HG02642 (cell line): ENCODE measurements at regions not wholly inside any gene's neighbourhood (a gene's known extent, or its start where the extent isn't known, plus 50 kb on each side); places are given as distances from the start of the nearest gene placed in this dataset.
"Not testable (repeated sequence)": the region's sequence is repeated elsewhere in the genome, so short reads cannot be mapped to it uniquely, and the experiment has no call there.

Experiments
- ATAC-seq: cut with Tn5 transposase; IDR thresholded peaks from one replicate; pipeline ENCODE4 v1.9.1; 2021; ENCODE audit warnings: mild to moderate bottlenecking; ENCODE audit not compliant: unreplicated experiment, poor library complexity

GRCh38 chr12:25424211-25424731, 128.8 kb downstream of the LMNTD1 start:
- no peak for ATAC-seq

GRCh38 chr12:25423355-25424050, 129.6 kb downstream of the LMNTD1 start:
- ATAC-seq = no peak

- ATAC-seq = no peak
Measured at GRCh38 chr12:25422241-25422640, 130.8 kb downstream of the LMNTD1 start.

- ATAC-seq = no peak
Measured at GRCh38 chr12:25421651-25422167, 131.4 kb downstream of the LMNTD1 start.

- ATAC-seq = no peak
Measured at GRCh38 chr12:25420116-25420515, 133.0 kb downstream of the LMNTD1 start.

- no peak for ATAC-seq
Measured at GRCh38 chr12:25419595-25419994, 133.5 kb downstream of the LMNTD1 start.

GRCh38 chr12:25417071-25417470, 136.0 kb downstream of the LMNTD1 start:
- ATAC-seq = no peak

GRCh38 chr12:25416516-25416915, 136.6 kb downstream of the LMNTD1 start:
- ATAC-seq = no peak

GRCh38 chr12:25415004-25415403, 138.1 kb downstream of the LMNTD1 start:
- ATAC-seq = no peak

- ATAC-seq = no peak
Measured at GRCh38 chr12:25412735-25413134, 140.3 kb downstream of the LMNTD1 start.

- no peak for ATAC-seq
Measured at GRCh38 chr12:25404955-25405354, 148.1 kb downstream of the LMNTD1 start.

GRCh38 chr12:25401547-25402345, 151.0 kb upstream of the KRAS start:
- ATAC-seq = no peak

- no peak for ATAC-seq
Measured at GRCh38 chr12:25397001-25397400, 146.3 kb upstream of the KRAS start.

GRCh38 chr12:25395227-25395626, 144.5 kb upstream of the KRAS start:
- no peak for ATAC-seq

- ATAC-seq = not testable (repeated sequence)
Measured at GRCh38 chr12:25394775-25395174, 144.0 kb upstream of the KRAS start.

GRCh38 chr12:25394025-25394424, 143.3 kb upstream of the KRAS start:
- no peak for ATAC-seq

- not testable (repeated sequence) for ATAC-seq
Measured at GRCh38 chr12:25391346-25391745, 140.6 kb upstream of the KRAS start.

- ATAC-seq = no peak
Measured at GRCh38 chr12:25388183-25388582, 137.5 kb upstream of the KRAS start.

- ATAC-seq = no peak
Measured at GRCh38 chr12:25387732-25388050, 137.0 kb upstream of the KRAS start.

- peak; percentile 25 for ATAC-seq
Measured at GRCh38 chr12:25386831-25387731, 136.4 kb upstream of the KRAS start.

GRCh38 chr12:25384893-25385248, 134.1 kb upstream of the KRAS start:
- no peak for ATAC-seq
